H1 (cell line): ENCODE measurements at regions not wholly inside any gene's neighbourhood (a gene's known extent, or its start where the extent isn't known, plus 50 kb on each side); places are given as distances from the start of the nearest gene placed in this dataset.

Experiments used
- CTCF ChIA-PET: fragments of 300-600 bp; sonication (Branson Sonifier 250); formaldehyde crosslinking; loops from one replicate; lab custom pipeline; 2021; ENCODE audit not compliant: partially characterized antibody; lab: Charles Lee
- POLR2A ChIA-PET: fragments of 300-600 bp; sonication (Branson Sonifier 250); formaldehyde crosslinking; loops from one replicate; lab custom pipeline; 2021; ENCODE audit warnings: inconsistent platforms; ENCODE audit not compliant: partially characterized antibody; lab: Charles Lee
- DNase-seq, 2 experiments: peaks; one replicate each; pipeline versions ENCODE4 v3.0.0 to v3.0.0-alpha.2; 2010 to 2022; ENCODE audit warnings: low spot score in 2 of 2, low read depth in 1 of 2, mixed read lengths in 1 of 2
- FAIRE-seq: peaks from 2 replicates; lab custom pipeline; 2011; peaks lifted over from hg19 to GRCh38; lab: Jason Lieb, UNC
- H2AFZ ChIP-seq: 2 replicates; pipeline ENCODE4 v1.8.1; 2012; ENCODE audit warnings: low read length, inconsistent platforms
- H2AK5ac ChIP-seq: 2 replicates; pipeline ENCODE4 v1.6.1; 2013; ENCODE audit warnings: low read depth, low read length
- H2BK120ac ChIP-seq: replicated peaks from 2 replicates; pipeline ENCODE3; 2013; ENCODE audit warnings: low read depth, low read length, inconsistent platforms
- H2BK12ac ChIP-seq: 2 replicates; pipeline ENCODE4 v1.6.1; 2013; ENCODE audit warnings: low read depth, low read length
- H2BK15ac ChIP-seq: 2 replicates; pipeline ENCODE4 v1.6.1; 2013; ENCODE audit warnings: low read length
- H2BK20ac ChIP-seq: 2 replicates; pipeline ENCODE4 v1.6.1; 2013; ENCODE audit warnings: low read length
- H2BK5ac ChIP-seq: 2 replicates; pipeline ENCODE4 v1.6.1; 2013; ENCODE audit warnings: low read depth, low read length
- H3K14ac ChIP-seq: 2 replicates; pipeline ENCODE4 v1.6.1; 2013; ENCODE audit warnings: inconsistent platforms; ENCODE audit not compliant: insufficient read length
- H3K18ac ChIP-seq: 2 replicates; pipeline ENCODE4 v1.6.1; 2013; ENCODE audit warnings: low read length; ENCODE audit errors: extremely low read depth
- H3K23ac ChIP-seq: 2 replicates; pipeline ENCODE4 v1.6.1; 2013; ENCODE audit warnings: inconsistent platforms; ENCODE audit not compliant: insufficient read length
- H3K23me2 ChIP-seq: 2 replicates; pipeline ENCODE4 v1.6.1; 2013; ENCODE audit warnings: low read depth, low read length
- H3K27ac ChIP-seq: 2 replicates; pipeline ENCODE4 v1.6.1; 2011; ENCODE audit warnings: low read depth, low read length, inconsistent platforms
- H3K27me3 ChIP-seq, 4 experiments: replicated peaks in 1 of 4; 1 replicate in 1 of 4; 2 replicates in 3 of 4; pipeline versions ENCODE4 v1.6.1 to v1.8.1; 2011 to 2013; ENCODE audit warnings: low read length in 3 of 4, mild to moderate bottlenecking in 3 of 4, inconsistent platforms in 2 of 4, mixed read lengths in 2 of 4, moderate library complexity in 1 of 4; ENCODE audit not compliant: control insufficient read depth in 3 of 4, insufficient read depth in 3 of 4; ENCODE audit errors: extremely low read depth in 1 of 4
- H3K36me3 ChIP-seq, 4 experiments: 2 replicates each; pipeline versions ENCODE4 v1.6.1 to v1.8.1; 2011 to 2013; ENCODE audit warnings: mild to moderate bottlenecking in 4 of 4, low read length in 3 of 4, moderate library complexity in 2 of 4, control low read depth in 1 of 4, inconsistent platforms in 1 of 4; ENCODE audit not compliant: insufficient read depth in 4 of 4, control insufficient read depth in 2 of 4
- H3K4ac ChIP-seq: replicated peaks from 2 replicates; pipeline ENCODE3; 2013; ENCODE audit warnings: low read length, low read depth, mixed read lengths, inconsistent platforms; ENCODE audit not compliant: insufficient read length
- H3K4me1 ChIP-seq, 4 experiments: replicated peaks in 1 of 4; 1 replicate in 1 of 4; 2 replicates in 3 of 4; pipeline versions ENCODE4 v1.6.1 to v1.8.1; 2011 to 2013; ENCODE audit warnings: low read length in 3 of 4, inconsistent platforms in 2 of 4, mixed read lengths in 1 of 4; ENCODE audit not compliant: insufficient read depth in 4 of 4, control insufficient read depth in 3 of 4
- H3K4me2 ChIP-seq, 2 experiments: 2 replicates each; pipeline versions ENCODE4 v1.6.1 to v1.8.1; 2011 to 2013; ENCODE audit warnings: low read depth in 2 of 2, low read length in 2 of 2, control low read depth in 1 of 2, inconsistent platforms in 1 of 2, mild to moderate bottlenecking in 1 of 2; ENCODE audit not compliant: insufficient read depth in 1 of 2
- H3K4me3 ChIP-seq, 4 experiments: fragments of 200-600, 300-600 bp in 1 of 4; sonication (generic), shearing (Covaris generic), sonication (Bioruptor Twin) in 1 of 4; 2 replicates each; pipeline versions ENCODE4 v1.5.1 to v1.8.1; 2011 to 2016; ENCODE audit warnings: low read length in 4 of 4, low read depth in 3 of 4, control low read depth in 2 of 4, inconsistent platforms in 2 of 4, mild to moderate bottlenecking in 2 of 4, mixed read lengths in 1 of 4, moderate library complexity in 1 of 4; ENCODE audit not compliant: insufficient read depth in 2 of 4; ENCODE audit errors: extremely low read depth in 1 of 4
- H3K56ac ChIP-seq: replicated peaks from 2 replicates; pipeline ENCODE3; 2013; ENCODE audit warnings: low read depth, mild to moderate bottlenecking, mixed read lengths, low read length, inconsistent platforms; ENCODE audit not compliant: insufficient read length
- H3K79me1 ChIP-seq: 2 replicates; pipeline ENCODE4 v1.6.1; 2013; ENCODE audit warnings: low read depth, low read length, control low read depth
- H3K79me2 ChIP-seq, 2 experiments: 2 replicates each; pipeline versions ENCODE4 v1.6.1 to v1.8.1; 2012 to 2013; ENCODE audit warnings: low read length in 2 of 2, mild to moderate bottlenecking in 2 of 2, inconsistent platforms in 1 of 2; ENCODE audit not compliant: insufficient read depth in 2 of 2, control insufficient read depth in 1 of 2
- H3K9ac ChIP-seq, 4 experiments: replicated peaks in 1 of 4; 1 replicate in 1 of 4; 2 replicates in 3 of 4; pipeline versions ENCODE4 v1.6.1 to v1.8.1; 2011 to 2013; ENCODE audit warnings: low read depth in 3 of 4, low read length in 3 of 4, control low read depth in 2 of 4, mild to moderate bottlenecking in 2 of 4, moderate library complexity in 2 of 4, inconsistent platforms in 1 of 4; ENCODE audit errors: extremely low read depth in 1 of 4
- H3K9me3 ChIP-seq, 2 experiments: 2 replicates each; pipeline versions ENCODE4 v1.6.1 to v1.8.1; 2012 to 2013; ENCODE audit warnings: mild to moderate bottlenecking in 2 of 2, moderate library complexity in 2 of 2, control low read depth in 1 of 2, inconsistent platforms in 1 of 2, low read depth in 1 of 2, low read length in 1 of 2, mixed read lengths in 1 of 2; ENCODE audit not compliant: insufficient read depth in 2 of 2
- H4K20me1 ChIP-seq, 2 experiments: replicated peaks in 1 of 2; 2 replicates each; pipeline versions ENCODE3 to v1.8.1; 2011 to 2013; ENCODE audit warnings: inconsistent platforms in 2 of 2, low read length in 2 of 2, mild to moderate bottlenecking in 1 of 2; ENCODE audit not compliant: insufficient read depth in 2 of 2, control insufficient read depth in 1 of 2
- H4K5ac ChIP-seq: 2 replicates; pipeline ENCODE4 v1.6.1; 2013; ENCODE audit warnings: low read length, low read depth, mixed read lengths, inconsistent platforms; ENCODE audit not compliant: insufficient read length
- H4K8ac ChIP-seq: 2 replicates; pipeline ENCODE4 v1.8.0; 2013; ENCODE audit warnings: mild to moderate bottlenecking, moderate library complexity, low read length, inconsistent platforms; ENCODE audit not compliant: insufficient read depth; ENCODE audit errors: extremely low read depth
- H4K91ac ChIP-seq: replicated peaks from 2 replicates; pipeline ENCODE3; 2013; ENCODE audit warnings: low read length, mixed read lengths, inconsistent platforms; ENCODE audit not compliant: insufficient read length
- CEBPB ChIP-seq: IDR thresholded peaks from 2 replicates; pipeline ENCODE4 v1.6.1; 2012; ENCODE audit warnings: low read depth, low read length
- JUN ChIP-seq: IDR thresholded peaks from 2 replicates; pipeline ENCODE4 v1.6.1; 2011; ENCODE audit warnings: low read depth, mild to moderate bottlenecking, improper control_type of control experiment, low read length
- NANOG ChIP-seq: IDR thresholded peaks from 2 replicates; pipeline ENCODE4 v1.6.1; 2011; ENCODE audit warnings: low read length, low read depth, mild to moderate bottlenecking, inconsistent platforms; ENCODE audit not compliant: insufficient read depth, poor library complexity, severe bottlenecking
- WGBS, 2 experiments: shearing (Covaris generic) in 1 of 2; methylation state at CpG; one replicate each; pipeline versions ENCODE4 v1.1.6 to v1.1.7; 2013 to 2015; ENCODE audit warnings: low lambda C conversion rate in 2 of 2, mixed read lengths in 2 of 2, inconsistent platforms in 1 of 2, low coverage in 1 of 2, missing lambda C conversion rate in 1 of 2; ENCODE audit not compliant: insufficient replicate concordance in 2 of 2, insufficient coverage in 1 of 2, insufficient read length in 1 of 2; ENCODE audit errors: extremely low coverage in 1 of 2, missing lambda C conversion rate in 1 of 2; 5-methylcytosine and 5-hydroxymethylcytosine counted together

DNA sequence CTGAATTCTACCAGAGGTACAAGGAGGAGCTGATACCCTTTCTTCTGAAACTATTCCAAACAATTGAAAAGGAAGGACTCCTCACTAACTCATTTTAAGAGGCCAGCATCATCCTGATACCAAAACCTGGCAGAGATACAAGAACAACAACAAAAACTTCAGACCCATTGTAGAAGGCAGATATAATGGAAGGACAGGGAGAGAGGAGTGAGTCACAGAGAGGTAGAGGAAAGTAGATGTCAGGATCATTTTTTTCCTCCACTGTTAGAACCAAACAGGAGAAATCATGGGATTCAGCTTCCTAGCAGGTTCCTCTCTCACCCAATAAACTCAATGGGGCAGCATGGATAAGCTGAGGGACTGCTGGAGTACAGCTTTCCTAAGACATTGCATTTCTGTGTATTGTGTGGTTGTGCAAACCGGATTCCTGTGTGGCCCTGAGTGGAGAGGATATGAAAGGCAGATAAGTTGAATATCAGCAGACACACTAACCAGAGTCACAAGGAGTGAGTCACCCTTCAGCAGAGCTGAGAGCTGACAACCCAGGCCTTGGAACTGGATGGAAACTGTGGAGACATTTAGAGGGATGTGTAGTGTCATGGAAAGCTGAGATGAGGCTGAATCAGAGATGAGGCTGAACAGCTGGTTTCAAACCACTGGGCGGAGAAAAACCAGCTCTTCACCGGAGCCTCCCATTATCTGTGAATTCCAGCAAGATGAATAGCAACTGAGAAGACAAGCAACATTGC is 60.9 kb upstream of the MMADHC start:
- FAIRE-seq (no peak), DNase-seq (no peak)
- H2BK15ac ChIP-seq, result no peak overlapping the region
- no peaks in the 10 kb centered on the region for H3K36me3 ChIP-seq
- no peak overlapping the region for H4K91ac ChIP-seq
- H4K5ac ChIP-seq, result no peak overlapping the region
- WGBS, 2 experiments, result 87% methylated on average over 3 of the region's 3 CpGs; no CpG with 5 or more reads in 1 of the 2 experiments
- H4K8ac ChIP-seq, result no peak overlapping the region
- H3K9me3 ChIP-seq, result peaks cover 4 to 6% of the 10 kb centered on the region in 2 experiments; a peak in 2 of 4 replicates
- H3K23ac ChIP-seq, result no peak overlapping the region
- no peak overlapping the region for H2BK120ac ChIP-seq
- no peak overlapping the region for H2BK5ac ChIP-seq
- H2BK20ac ChIP-seq, result no peak overlapping the region
- no peak overlapping the region for H3K9ac ChIP-seq
- H3K79me1 ChIP-seq, result no peaks in the 10 kb centered on the region
- H3K4me3 ChIP-seq, result no peak overlapping the region
- no peak for TF ChIP-seq CEBPB
- TF ChIP-seq JUN, result no peak
- no peak for TF ChIP-seq NANOG
- no peak overlapping the region for H3K4ac ChIP-seq
- ChIA-PET CTCF (interaction anchor here (0.8 to 1.1 kb wide), 2 partner anchors 51 to 1590 kb away, joined by 3 read pairs; no protein-coding TSS in a partner anchor), POLR2A (no interaction called here)
- H3K4me1 ChIP-seq, result no peaks in the 10 kb centered on the region
- H3K27me3 ChIP-seq, result no peaks in the 10 kb centered on the region
- H3K79me2 ChIP-seq, result no peaks in the 10 kb centered on the region
- H3K27ac ChIP-seq, result no peak overlapping the region
- H3K4me2 ChIP-seq, result no peak overlapping the region
- H3K14ac ChIP-seq, result no peak overlapping the region
- H2AK5ac ChIP-seq, result no peak overlapping the region
- no peak overlapping the region for H3K56ac ChIP-seq
- no peaks in the 10 kb centered on the region for H4K20me1 ChIP-seq
- H3K18ac ChIP-seq, result no peak overlapping the region
- no peak overlapping the region for H2AFZ ChIP-seq
- H2BK12ac ChIP-seq, result no peak overlapping the region
- H3K23me2 ChIP-seq, result no peaks in the 10 kb centered on the region
